ENCODE measurements at regions not wholly inside any gene's neighbourhood (a gene's known extent, or its start where the extent isn't known, plus 50 kb on each side); places are given as distances from the start of the nearest gene placed in this dataset.
A peak's percentile ranks its signal among the peaks of the same experiment; 100 is the strongest.

- H3K27ac ChIP-seq, result no peak overlapping the region
Observed at GRCh38 chr3:81426826-81427577, 334.4 kb downstream of the GBE1 start.

GRCh38 chr3:81425198-81425868, 336.1 kb downstream of the GBE1 start:
- H3K27ac ChIP-seq, result no peak overlapping the region

More at GRCh38 chr3:81426826-81427577, 334.4 kb downstream of the GBE1 start:
- TF ChIP-seq ZFX (IDR thresholded peaks at IDR 0.05), result no peak
- TF ChIP-seq, protein P1, sequence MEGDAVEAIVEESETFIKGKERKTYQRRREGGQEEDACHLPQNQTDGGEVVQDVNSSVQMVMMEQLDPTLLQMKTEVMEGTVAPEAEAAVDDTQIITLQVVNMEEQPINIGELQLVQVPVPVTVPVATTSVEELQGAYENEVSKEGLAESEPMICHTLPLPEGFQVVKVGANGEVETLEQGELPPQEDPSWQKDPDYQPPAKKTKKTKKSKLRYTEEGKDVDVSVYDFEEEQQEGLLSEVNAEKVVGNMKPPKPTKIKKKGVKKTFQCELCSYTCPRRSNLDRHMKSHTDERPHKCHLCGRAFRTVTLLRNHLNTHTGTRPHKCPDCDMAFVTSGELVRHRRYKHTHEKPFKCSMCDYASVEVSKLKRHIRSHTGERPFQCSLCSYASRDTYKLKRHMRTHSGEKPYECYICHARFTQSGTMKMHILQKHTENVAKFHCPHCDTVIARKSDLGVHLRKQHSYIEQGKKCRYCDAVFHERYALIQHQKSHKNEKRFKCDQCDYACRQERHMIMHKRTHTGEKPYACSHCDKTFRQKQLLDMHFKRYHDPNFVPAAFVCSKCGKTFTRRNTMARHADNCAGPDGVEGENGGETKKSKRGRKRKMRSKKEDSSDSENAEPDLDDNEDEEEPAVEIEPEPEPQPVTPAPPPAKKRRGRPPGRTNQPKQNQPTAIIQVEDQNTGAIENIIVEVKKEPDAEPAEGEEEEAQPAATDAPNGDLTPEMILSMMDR (conservative IDR thresholded peaks at IDR 0.05), result no peak

DNA sequence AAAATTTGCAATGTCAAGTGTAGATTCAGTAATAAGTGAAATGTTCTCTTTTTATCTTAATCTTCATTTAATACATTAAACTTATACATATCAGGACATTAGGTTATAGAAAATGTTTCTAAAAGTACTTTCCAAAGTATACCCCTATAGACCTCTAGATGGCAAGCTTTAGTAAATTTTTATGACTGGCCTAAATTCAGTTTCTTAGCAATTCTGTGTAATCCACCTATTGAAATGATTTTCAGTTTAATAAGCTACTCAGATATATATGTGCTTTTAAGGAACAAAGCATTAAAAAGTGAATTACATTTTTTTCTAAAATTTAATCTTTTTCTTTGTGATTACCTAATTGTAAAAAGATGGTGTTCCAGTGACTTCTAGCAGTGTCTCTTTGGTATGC, 342.2 kb downstream of the GBE1 start:
- TF ChIP-seq, protein P1 (conservative IDR thresholded peaks at IDR 0.05), result peak; percentile 50
- TF ChIP-seq ZFX (IDR thresholded peaks at IDR 0.05), result no peak

More at GRCh38 chr3:81425198-81425868, 336.1 kb downstream of the GBE1 start:
- TF ChIP-seq, protein P1 (conservative IDR thresholded peaks at IDR 0.05), result no peak
- TF ChIP-seq ZFX (IDR thresholded peaks at IDR 0.05), result no peak

GRCh38 chr3:81416812-81417211, 344.6 kb downstream of the GBE1 start:
- no peak for TF ChIP-seq ZFX (IDR thresholded peaks at IDR 0.05)
- TF ChIP-seq, protein P1 (conservative IDR thresholded peaks at IDR 0.05), result no peak
- H3K27ac ChIP-seq, result no peak overlapping the region

More for the DNA sequence above, 342.2 kb downstream of the GBE1 start:
- H3K27ac ChIP-seq, result no peak overlapping the region

DNA sequence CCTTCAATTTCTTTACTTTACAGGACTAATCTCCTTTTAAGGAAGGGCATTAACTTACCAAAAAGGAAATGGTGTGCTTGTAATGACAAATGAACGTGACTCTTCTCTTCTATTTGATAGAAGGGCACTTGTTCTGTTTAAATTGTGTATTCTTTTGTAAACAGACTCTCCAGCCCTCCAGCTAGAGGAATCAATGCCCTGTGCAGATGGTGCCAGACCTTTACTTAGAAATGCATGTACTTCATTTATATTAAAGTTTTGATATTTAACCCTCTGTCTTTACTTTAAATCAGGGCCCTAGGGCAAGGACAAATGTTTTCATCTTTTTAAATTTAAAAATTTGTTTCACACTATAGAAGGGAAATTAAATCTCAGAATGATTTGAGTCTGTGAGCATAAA, 355.1 kb downstream of the GBE1 start:
- no peak for TF ChIP-seq ZFX (IDR thresholded peaks at IDR 0.05)
- TF ChIP-seq, protein P1 (conservative IDR thresholded peaks at IDR 0.05), result no peak
- no peak overlapping the region for H3K27ac ChIP-seq

DNA sequence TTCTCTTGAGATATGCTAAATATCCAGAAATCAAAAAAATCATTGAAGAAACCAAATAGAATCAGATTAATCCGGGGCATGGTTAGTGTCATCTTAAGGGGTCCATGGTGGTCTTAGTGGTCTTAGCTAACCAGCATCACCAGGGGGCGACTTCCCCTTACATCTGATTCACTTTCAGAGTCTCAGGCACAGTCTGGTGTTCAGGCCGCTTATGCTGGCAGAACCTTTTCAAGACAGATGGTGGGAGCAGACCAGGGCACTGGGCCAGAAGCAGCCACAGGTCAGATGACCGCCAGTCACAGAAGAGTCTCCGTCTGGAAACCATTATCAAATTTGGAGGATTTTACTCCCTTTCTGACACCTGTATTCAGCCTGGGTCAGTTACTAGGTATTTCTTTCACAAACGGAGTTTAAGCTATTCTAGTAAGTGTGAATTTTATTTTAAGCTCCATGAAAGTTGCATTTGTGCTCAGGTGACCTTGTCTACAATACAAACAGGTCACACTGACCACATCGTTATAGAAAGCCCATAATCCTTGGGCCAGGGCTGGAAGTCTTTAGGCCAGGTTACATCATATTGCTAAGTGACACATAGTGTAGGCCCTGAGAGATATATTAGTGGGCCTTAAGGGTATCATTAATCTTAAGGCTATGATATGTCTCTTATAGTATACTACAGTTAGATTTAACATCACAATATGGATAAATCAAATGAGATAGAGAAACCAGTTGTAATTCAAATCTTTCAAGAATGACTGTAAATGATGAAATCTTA, 365.5 kb downstream of the GBE1 start:
- no peak overlapping the region for H3K27ac ChIP-seq
- TF ChIP-seq, protein P1 (conservative IDR thresholded peaks at IDR 0.05), result no peak
- TF ChIP-seq ZFX (IDR thresholded peaks at IDR 0.05), result no peak
